ENCODE measurements at regions not wholly inside any gene's neighbourhood (a gene's known extent, or its start where the extent isn't known, plus 50 kb on each side); places are given as distances from the start of the nearest gene placed in this dataset.

DNA sequence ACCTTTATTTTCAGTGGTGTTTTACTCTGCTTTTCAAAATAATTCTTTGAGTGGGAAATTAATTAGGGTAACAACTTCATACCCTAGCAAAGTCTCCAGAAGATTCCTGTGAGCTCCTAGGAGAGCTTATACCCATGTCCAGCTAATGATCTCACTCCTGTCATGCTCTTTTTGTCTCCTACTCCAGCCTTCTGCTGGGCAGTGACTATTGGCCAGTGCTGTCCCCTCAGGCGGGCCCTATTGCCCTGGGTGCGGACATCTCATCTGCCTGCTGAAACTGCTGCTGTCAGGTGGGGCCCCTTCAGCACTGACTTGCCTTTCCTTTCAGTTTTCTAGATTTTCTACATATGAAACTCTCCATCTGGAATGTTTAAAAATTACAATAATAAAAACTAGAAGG lies 80.3 kb downstream of the EBLN1 start (continued):
- TF ChIP-seq, protein P1, sequence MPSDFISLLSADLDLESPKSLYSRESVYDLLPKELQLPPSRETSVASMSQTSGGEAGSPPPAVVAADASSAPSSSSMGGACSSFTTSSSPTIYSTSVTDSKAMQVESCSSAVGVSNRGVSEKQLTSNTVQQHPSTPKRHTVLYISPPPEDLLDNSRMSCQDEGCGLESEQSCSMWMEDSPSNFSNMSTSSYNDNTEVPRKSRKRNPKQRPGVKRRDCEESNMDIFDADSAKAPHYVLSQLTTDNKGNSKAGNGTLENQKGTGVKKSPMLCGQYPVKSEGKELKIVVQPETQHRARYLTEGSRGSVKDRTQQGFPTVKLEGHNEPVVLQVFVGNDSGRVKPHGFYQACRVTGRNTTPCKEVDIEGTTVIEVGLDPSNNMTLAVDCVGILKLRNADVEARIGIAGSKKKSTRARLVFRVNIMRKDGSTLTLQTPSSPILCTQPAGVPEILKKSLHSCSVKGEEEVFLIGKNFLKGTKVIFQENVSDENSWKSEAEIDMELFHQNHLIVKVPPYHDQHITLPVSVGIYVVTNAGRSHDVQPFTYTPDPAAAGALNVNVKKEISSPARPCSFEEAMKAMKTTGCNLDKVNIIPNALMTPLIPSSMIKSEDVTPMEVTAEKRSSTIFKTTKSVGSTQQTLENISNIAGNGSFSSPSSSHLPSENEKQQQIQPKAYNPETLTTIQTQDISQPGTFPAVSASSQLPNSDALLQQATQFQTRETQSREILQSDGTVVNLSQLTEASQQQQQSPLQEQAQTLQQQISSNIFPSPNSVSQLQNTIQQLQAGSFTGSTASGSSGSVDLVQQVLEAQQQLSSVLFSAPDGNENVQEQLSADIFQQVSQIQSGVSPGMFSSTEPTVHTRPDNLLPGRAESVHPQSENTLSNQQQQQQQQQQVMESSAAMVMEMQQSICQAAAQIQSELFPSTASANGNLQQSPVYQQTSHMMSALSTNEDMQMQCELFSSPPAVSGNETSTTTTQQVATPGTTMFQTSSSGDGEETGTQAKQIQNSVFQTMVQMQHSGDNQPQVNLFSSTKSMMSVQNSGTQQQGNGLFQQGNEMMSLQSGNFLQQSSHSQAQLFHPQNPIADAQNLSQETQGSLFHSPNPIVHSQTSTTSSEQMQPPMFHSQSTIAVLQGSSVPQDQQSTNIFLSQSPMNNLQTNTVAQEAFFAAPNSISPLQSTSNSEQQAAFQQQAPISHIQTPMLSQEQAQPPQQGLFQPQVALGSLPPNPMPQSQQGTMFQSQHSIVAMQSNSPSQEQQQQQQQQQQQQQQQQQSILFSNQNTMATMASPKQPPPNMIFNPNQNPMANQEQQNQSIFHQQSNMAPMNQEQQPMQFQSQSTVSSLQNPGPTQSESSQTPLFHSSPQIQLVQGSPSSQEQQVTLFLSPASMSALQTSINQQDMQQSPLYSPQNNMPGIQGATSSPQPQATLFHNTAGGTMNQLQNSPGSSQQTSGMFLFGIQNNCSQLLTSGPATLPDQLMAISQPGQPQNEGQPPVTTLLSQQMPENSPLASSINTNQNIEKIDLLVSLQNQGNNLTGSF (CRISPR knock-in tag; IDR thresholded peaks at IDR 0.05): no peak
- TF ChIP-seq ERF (CRISPR knock-in tag; IDR thresholded peaks at IDR 0.05) (no peak), SPEN (CRISPR knock-in tag; IDR thresholded peaks at IDR 0.05; ENCODE audit: low read depth) (no peak), KLF9 (CRISPR knock-in tag; IDR thresholded peaks at IDR 0.05; ENCODE audit: low read depth) (no peak), ETV5 (CRISPR knock-in tag; IDR thresholded peaks at IDR 0.05; ENCODE audit: borderline replicate concordance) (no peak), ZNF260 (CRISPR knock-in tag; IDR thresholded peaks at IDR 0.05; ENCODE audit: borderline replicate concordance, low read depth) (no peak), ZNF607 (CRISPR knock-in tag; IDR thresholded peaks at IDR 0.05; ENCODE audit: borderline replicate concordance) (no peak)
- TF ChIP-seq, protein P2, sequence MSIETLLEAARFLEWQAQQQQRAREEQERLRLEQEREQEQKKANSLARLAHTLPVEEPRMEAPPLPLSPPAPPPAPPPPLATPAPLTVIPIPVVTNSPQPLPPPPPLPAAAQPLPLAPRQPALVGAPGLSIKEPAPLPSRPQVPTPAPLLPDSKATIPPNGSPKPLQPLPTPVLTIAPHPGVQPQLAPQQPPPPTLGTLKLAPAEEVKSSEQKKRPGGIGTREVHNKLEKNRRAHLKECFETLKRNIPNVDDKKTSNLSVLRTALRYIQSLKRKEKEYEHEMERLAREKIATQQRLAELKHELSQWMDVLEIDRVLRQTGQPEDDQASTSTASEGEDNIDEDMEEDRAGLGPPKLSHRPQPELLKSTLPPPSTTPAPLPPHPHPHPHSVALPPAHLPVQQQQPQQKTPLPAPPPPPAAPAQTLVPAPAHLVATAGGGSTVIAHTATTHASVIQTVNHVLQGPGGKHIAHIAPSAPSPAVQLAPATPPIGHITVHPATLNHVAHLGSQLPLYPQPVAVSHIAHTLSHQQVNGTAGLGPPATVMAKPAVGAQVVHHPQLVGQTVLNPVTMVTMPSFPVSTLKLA (IDR thresholded peaks at IDR 0.05): no peak
- TF ChIP-seq, protein P3, sequence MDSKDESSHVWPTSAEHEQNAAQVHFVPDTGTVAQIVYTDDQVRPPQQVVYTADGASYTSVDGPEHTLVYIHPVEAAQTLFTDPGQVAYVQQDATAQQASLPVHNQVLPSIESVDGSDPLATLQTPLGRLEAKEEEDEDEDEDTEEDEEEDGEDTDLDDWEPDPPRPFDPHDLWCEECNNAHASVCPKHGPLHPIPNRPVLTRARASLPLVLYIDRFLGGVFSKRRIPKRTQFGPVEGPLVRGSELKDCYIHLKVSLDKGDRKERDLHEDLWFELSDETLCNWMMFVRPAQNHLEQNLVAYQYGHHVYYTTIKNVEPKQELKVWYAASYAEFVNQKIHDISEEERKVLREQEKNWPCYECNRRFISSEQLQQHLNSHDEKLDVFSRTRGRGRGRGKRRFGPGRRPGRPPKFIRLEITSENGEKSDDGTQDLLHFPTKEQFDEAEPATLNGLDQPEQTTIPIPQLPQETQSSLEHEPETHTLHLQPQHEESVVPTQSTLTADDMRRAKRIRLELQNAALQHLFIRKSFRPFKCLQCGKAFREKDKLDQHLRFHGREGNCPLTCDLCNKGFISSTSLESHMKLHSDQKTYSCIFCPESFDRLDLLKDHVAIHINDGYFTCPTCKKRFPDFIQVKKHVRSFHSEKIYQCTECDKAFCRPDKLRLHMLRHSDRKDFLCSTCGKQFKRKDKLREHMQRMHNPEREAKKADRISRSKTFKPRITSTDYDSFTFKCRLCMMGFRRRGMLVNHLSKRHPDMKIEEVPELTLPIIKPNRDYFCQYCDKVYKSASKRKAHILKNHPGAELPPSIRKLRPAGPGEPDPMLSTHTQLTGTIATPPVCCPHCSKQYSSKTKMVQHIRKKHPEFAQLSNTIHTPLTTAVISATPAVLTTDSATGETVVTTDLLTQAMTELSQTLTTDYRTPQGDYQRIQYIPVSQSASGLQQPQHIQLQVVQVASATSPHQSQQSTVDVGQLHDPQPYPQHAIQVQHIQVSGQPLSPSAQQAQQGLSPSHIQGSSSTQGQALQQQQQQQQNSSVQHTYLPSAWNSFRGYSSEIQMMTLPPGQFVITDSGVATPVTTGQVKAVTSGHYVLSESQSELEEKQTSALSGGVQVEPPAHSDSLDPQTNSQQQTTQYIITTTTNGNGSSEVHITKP (CRISPR knock-in tag; IDR thresholded peaks at IDR 0.05; ENCODE audit: low read depth): no peak

Measured in HepG2 (cell line).